A673 (cell line): ENCODE measurements at regions not wholly inside any gene's neighbourhood (a gene's known extent, or its start where the extent isn't known, plus 50 kb on each side); places are given as distances from the start of the nearest gene placed in this dataset.
A peak's percentile ranks its signal among the peaks of the same experiment; 100 is the strongest.

Experiments
- CTCF ChIP-seq: fragments of 300-800, 200-600 bp; sonication (generic); conservative IDR thresholded peaks from 2 replicates; pipeline ENCODE4 v1.5.1; 2017; ENCODE audit warnings: low read depth, mild to moderate bottlenecking, antibody characterized with exemption, low read length, moderate library complexity, mixed read lengths
- EZH2 ChIP-seq: fragments of 200-600 bp; sonication (generic); IDR thresholded peaks from 2 replicates; pipeline ENCODE4 v1.6.1; 2017; ENCODE audit warnings: borderline replicate concordance, low read depth, mild to moderate bottlenecking, mixed read lengths, antibody characterized with exemption, low read length; ENCODE audit not compliant: poor library complexity, severe bottlenecking

GRCh38 chr6:797479-798077 is 104.6 kb upstream of the EXOC2 start:
- peak; percentile 75 for TF ChIP-seq CTCF
- no peak for TF ChIP-seq EZH2
